GM13976 (cell line): ENCODE measurements at regions not wholly inside any gene's neighbourhood (a gene's known extent, or its start where the extent isn't known, plus 50 kb on each side); places are given as distances from the start of the nearest gene placed in this dataset.

Experiments used
- DNase-seq: peaks from one replicate; pipeline ENCODE4 v3.0.0; 2012; ENCODE audit warnings: low spot score
- CTCF ChIP-seq: IDR thresholded peaks from 2 replicates; pipeline ENCODE4 v1.5.1; 2012; ENCODE audit warnings: borderline replicate concordance, mild to moderate bottlenecking; ENCODE audit not compliant: insufficient read depth; ENCODE audit errors: extremely low read depth, missing control alignments, control extremely low read depth
- in situ Hi-C: fragments of 300-500 bp; cut with MboI; formaldehyde crosslinking; loops from one replicate; pipeline ENCODE4 v1.12.0; 2022; ENCODE audit warnings: low sequenced_read_pairs, mixed read lengths, inconsistent platforms; ENCODE audit not compliant: unreplicated experiment

- TF ChIP-seq CTCF: no peak
- in situ Hi-C loops: no loop called here
- no peak for DNase-seq
Measured at GRCh38 chr5:158364367-158364766, 505.4 kb upstream of the CLINT1 start.

DNA sequence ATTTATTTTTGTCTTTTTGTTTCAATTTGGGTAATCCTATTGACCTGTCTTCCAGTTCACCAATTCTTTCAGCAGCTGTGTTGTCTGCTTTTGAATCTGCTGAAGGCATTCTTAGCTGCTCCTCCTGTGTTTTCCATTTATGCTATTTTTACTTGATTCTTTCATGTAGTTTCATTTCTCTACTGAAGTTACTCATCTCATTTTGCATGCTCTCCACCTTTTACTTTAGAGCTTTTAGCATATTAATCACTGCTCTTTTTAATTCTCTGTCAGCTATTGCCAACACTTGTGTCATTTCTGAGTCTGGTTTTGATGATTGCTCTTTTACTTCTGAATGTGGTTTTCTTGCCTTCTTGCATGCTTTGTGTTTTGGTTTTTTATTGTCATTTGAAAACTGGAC lies 496.0 kb upstream of the CLINT1 start:
- TF ChIP-seq CTCF: no peak
- DNase-seq: peak; percentile 15
- in situ Hi-C loops: no loop called here

DNA sequence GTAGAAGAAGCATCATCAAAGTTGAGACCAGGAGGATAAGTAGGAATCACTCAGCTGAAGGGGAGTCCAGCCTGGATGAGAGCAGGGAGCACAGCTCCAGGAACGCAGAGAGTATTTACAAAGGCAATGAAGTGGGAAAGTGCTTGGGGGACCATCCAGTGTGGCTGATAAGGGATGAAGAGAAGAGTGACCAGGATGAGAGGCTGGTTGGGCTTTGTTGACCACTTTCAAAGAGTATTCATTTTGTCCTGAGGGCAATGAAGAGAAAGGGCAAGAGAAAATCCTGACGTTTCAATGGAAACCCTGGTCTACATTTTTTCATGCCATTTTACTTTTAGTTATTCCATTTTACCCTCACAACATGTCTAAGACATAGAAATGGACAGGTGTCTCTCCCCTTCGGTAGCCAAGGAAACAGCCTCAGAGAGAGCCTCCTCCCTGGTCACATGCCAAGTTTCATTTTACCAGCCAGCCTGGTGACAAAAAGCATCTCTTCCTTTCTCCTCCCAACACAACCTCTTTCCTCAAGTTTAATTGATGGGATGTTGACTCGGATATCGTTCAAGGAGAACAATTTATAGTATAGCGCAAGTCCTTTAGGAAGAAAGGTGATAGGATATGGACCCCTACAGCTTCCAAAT lies 492.7 kb upstream of the CLINT1 start:
- TF ChIP-seq CTCF: no peak
- in situ Hi-C loops: no loop called here
- DNase-seq: no peak

- in situ Hi-C loops: no loop called here
- no peak for DNase-seq
- no peak for TF ChIP-seq CTCF
Measured at GRCh38 chr5:158349987-158350386, 491.0 kb upstream of the CLINT1 start.

- no peak for TF ChIP-seq CTCF
- in situ Hi-C loops: no loop called here
- no peak for DNase-seq
Measured at GRCh38 chr5:158344376-158344775, 485.4 kb upstream of the CLINT1 start.

DNA sequence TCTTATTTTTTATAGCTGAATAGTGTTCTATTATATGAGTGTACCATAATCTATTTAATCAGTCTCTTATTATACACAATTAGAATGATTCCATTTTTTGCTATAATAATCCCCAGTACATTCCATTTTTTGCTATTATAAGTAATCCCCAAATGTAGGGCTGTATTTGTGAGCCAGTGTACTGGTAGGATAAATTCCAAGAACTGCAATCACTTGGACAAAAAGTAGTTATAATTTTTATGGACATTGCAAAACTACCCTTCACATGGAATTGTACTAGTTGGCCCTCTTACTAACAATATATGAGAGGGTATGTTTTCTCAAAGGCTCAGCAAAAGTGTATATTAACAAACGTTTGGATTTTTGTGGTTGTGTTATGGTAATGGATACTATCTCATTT lies 481.7 kb upstream of the CLINT1 start:
- in situ Hi-C loops: no loop called here
- no peak for TF ChIP-seq CTCF
- DNase-seq: no peak
